Loucy (cell line): ENCODE measurements at regions not wholly inside any gene's neighbourhood (a gene's known extent, or its start where the extent isn't known, plus 50 kb on each side); places are given as distances from the start of the nearest gene placed in this dataset.

ENCODE experiments used
- H2AFZ ChIP-seq: fragments of 200-600 bp; sonication (generic); 2 replicates; pipeline ENCODE4 v1.6.0; 2016; ENCODE audit warnings: antibody characterized with exemption, mild to moderate bottlenecking, low read length, moderate library complexity
- H3F3A ChIP-seq: fragments of 200-600 bp; 2 replicates; pipeline ENCODE4 v1.6.0; 2016; ENCODE audit warnings: antibody characterized with exemption, low read depth, mild to moderate bottlenecking
- H3K27me3 ChIP-seq: fragments of 200-600 bp; sonication (generic); 2 replicates; pipeline ENCODE4 v1.6.1; 2014; ENCODE audit warnings: low read length, mild to moderate bottlenecking; ENCODE audit not compliant: insufficient read depth, poor library complexity, severe bottlenecking
- H3K36me3 ChIP-seq: fragments of 200-600 bp; sonication (generic); 2 replicates; pipeline ENCODE4 v1.6.1; 2016; ENCODE audit warnings: low read length; ENCODE audit not compliant: insufficient read depth
- H3K4me1 ChIP-seq: fragments of 200-600 bp; sonication (generic); 2 replicates; pipeline ENCODE4 v1.5.1; 2014; ENCODE audit warnings: low read length, mild to moderate bottlenecking; ENCODE audit not compliant: insufficient read depth, poor library complexity, severe bottlenecking
- H3K4me2 ChIP-seq: fragments of 200-600 bp; sonication (generic); 2 replicates; pipeline ENCODE4 v1.6.0; 2014; ENCODE audit warnings: antibody characterized with exemption, low read length, low read depth, mild to moderate bottlenecking; ENCODE audit not compliant: poor library complexity, severe bottlenecking
- H3K4me3 ChIP-seq: fragments of 200-600 bp; sonication (generic); 2 replicates; pipeline ENCODE4 v1.5.1; 2014; ENCODE audit warnings: low read length, mild to moderate bottlenecking, mixed read lengths; ENCODE audit not compliant: poor library complexity, severe bottlenecking
- H3K79me2 ChIP-seq: fragments of 200-600 bp; sonication (generic); 2 replicates; pipeline ENCODE4 v1.6.1; 2014; ENCODE audit warnings: low read length; ENCODE audit not compliant: insufficient read depth
- H3K9ac ChIP-seq: fragments of 200-600 bp; sonication (generic); 2 replicates; pipeline ENCODE4 v1.6.0; 2014; ENCODE audit warnings: mild to moderate bottlenecking, low read depth, low read length, moderate library complexity; ENCODE audit not compliant: poor library complexity, severe bottlenecking
- H3K9me2 ChIP-seq: fragments of 200-600 bp; sonication (generic); replicated peaks from 2 replicates; pipeline ENCODE4 v1.6.1; 2016; ENCODE audit warnings: low read depth, low read length, mixed read lengths
- H3K9me3 ChIP-seq: fragments of 200-600 bp; sonication (generic); 2 replicates; pipeline ENCODE4 v1.6.1; 2014; ENCODE audit warnings: mild to moderate bottlenecking, antibody characterized with exemption, low read length, low read depth; ENCODE audit not compliant: insufficient read depth
- H4K20me1 ChIP-seq: fragments of 200-600 bp; sonication (generic); 2 replicates; pipeline ENCODE4 v1.6.0; 2014; ENCODE audit warnings: antibody characterized with exemption, low read length, mild to moderate bottlenecking; ENCODE audit not compliant: insufficient read depth, poor library complexity, severe bottlenecking
- EZH2phosphoT487 ChIP-seq: fragments of 200-600 bp; IDR thresholded peaks from 2 replicates; pipeline ENCODE4 v1.6.1; 2018; ENCODE audit warnings: antibody characterized with exemption, mild to moderate bottlenecking, moderate library complexity, borderline replicate concordance
- TF ChIP-seq, protein P1 (sequence below): fragments of 200-600 bp; sonication (generic); conservative IDR thresholded peaks from 2 replicates; pipeline ENCODE4 v1.5.1; 2014; ENCODE audit warnings: mild to moderate bottlenecking, antibody characterized with exemption, low read length

DNA sequence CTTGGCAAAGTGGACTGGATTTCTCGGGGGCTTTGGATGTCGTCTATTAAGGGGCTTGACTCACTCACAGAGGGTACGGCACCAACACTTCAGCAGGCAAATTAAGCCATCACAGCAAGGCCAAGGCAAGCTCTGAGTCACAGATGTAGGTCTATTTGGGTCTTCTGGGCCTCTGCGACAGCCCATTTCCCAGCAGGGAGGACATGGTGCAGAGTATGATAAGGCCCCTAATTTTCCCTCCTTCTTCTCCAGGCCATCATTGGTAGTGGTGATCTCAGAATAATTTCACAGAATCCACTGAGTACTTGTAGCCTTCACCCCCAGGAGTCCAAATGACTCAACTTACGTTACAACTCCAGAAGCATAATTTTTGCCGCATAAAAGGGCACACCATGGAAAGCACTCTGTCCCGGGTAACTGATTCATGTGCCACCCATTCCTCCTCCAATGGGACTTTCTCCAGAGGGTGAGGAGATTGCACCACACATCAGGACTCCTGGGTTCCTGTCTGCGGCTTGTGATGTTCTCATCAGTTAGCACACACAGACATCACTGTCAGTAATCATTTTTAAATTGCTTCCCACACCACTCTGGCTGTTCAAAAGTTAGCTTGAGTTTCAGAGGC, 164.9 kb downstream of the TXNL1 start:
- TF ChIP-seq, protein P1, sequence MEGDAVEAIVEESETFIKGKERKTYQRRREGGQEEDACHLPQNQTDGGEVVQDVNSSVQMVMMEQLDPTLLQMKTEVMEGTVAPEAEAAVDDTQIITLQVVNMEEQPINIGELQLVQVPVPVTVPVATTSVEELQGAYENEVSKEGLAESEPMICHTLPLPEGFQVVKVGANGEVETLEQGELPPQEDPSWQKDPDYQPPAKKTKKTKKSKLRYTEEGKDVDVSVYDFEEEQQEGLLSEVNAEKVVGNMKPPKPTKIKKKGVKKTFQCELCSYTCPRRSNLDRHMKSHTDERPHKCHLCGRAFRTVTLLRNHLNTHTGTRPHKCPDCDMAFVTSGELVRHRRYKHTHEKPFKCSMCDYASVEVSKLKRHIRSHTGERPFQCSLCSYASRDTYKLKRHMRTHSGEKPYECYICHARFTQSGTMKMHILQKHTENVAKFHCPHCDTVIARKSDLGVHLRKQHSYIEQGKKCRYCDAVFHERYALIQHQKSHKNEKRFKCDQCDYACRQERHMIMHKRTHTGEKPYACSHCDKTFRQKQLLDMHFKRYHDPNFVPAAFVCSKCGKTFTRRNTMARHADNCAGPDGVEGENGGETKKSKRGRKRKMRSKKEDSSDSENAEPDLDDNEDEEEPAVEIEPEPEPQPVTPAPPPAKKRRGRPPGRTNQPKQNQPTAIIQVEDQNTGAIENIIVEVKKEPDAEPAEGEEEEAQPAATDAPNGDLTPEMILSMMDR: no peak
- no peak for TF ChIP-seq EZH2phosphoT487

DNA sequence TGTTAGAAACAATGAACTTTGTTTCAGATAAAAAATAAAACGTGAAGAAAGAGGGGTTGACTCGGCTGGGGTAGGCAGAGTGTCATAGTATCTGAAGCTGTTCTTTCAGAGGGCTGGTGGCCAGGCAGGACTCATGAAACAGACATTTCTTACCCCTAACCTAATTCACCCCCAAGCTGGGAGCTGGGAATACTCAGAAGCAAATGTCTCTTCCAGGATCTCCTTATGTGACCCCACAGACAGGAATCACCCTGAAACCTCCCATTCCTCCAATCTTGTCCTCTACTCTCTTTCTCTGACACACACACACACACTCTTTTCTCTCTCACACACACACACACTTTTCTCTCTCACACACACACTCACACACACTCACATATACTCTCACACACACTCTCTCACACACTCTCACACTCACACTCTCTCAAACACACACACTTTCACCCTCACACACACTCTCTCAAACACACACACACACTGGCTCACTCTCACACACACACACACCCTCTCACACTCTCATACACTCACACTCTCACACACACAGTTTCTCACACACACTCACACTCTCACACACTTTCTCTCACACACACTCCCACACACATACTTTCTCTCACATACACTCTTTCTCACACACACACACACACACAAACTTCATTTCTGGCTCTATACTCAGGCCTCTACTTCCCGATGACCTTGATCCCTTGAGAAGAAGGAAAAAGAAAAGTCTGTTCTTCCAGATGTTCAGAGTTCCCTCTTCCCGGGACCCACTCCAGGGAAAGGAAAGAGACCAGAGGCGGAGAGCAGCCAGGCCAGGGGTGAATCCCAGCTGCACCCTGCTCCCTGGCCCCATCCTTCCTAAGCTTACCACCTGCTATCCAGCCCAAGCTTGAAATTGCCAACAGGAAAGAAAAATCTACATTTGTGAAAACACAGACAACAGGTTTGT, 167.7 kb downstream of the TXNL1 start:
- no peaks in the 10 kb centered on the region for H3K27me3 ChIP-seq
- no peaks in the 10 kb centered on the region for H4K20me1 ChIP-seq
- H3K79me2 ChIP-seq: no peaks in the 10 kb centered on the region
- H3F3A ChIP-seq: no peaks in the 10 kb centered on the region
- no peak overlapping the region for H3K9ac ChIP-seq
- H3K4me1 ChIP-seq: no peaks in the 10 kb centered on the region
- no peak overlapping the region for H3K4me3 ChIP-seq
- no peaks in the 10 kb centered on the region for H3K9me2 ChIP-seq
- no peaks in the 10 kb centered on the region for H3K36me3 ChIP-seq
- H3K4me2 ChIP-seq: no peak overlapping the region
- H3K9me3 ChIP-seq: no peaks in the 10 kb centered on the region
- TF ChIP-seq EZH2phosphoT487: no peak
- TF ChIP-seq, protein P1: no peak
- H2AFZ ChIP-seq: no peak overlapping the region

More for the DNA sequence above, 164.9 kb downstream of the TXNL1 start:
- H3F3A ChIP-seq: no peaks in the 10 kb centered on the region
- H3K4me1 ChIP-seq: no peaks in the 10 kb centered on the region
- H3K9me3 ChIP-seq: no peaks in the 10 kb centered on the region
- H3K36me3 ChIP-seq: no peaks in the 10 kb centered on the region
- no peaks in the 10 kb centered on the region for H3K27me3 ChIP-seq
- H4K20me1 ChIP-seq: no peaks in the 10 kb centered on the region
- no peak overlapping the region for H3K4me2 ChIP-seq
- no peak overlapping the region for H3K4me3 ChIP-seq
- no peak overlapping the region for H3K9ac ChIP-seq
- H3K79me2 ChIP-seq: no peaks in the 10 kb centered on the region
- H3K9me2 ChIP-seq: no peaks in the 10 kb centered on the region
- no peak overlapping the region for H2AFZ ChIP-seq

GRCh38 chr18:56469582-56469981, 168.8 kb downstream of the TXNL1 start:
- Histone ChIP-seq H3F3A (no peaks in the 10 kb centered on the region), H3K4me3 (no peak overlapping the region), H3K27me3 (no peaks in the 10 kb centered on the region), H3K79me2 (no peaks in the 10 kb centered on the region), H3K4me2 (no peak overlapping the region), H3K9ac (no peak overlapping the region), H3K4me1 (no peaks in the 10 kb centered on the region), H3K9me2 (no peaks in the 10 kb centered on the region), H3K36me3 (no peaks in the 10 kb centered on the region), H2AFZ (no peak overlapping the region), H4K20me1 (no peaks in the 10 kb centered on the region), H3K9me3 (peaks cover 7% of the 10 kb centered on the region; the same call in 1 of the 2 replicates)
- no peak for TF ChIP-seq EZH2phosphoT487
- TF ChIP-seq, protein P1: no peak
